ENCODE measurements at regions not wholly inside any gene's neighbourhood (a gene's known extent, or its start where the extent isn't known, plus 50 kb on each side); places are given as distances from the start of the nearest gene placed in this dataset.

DNA sequence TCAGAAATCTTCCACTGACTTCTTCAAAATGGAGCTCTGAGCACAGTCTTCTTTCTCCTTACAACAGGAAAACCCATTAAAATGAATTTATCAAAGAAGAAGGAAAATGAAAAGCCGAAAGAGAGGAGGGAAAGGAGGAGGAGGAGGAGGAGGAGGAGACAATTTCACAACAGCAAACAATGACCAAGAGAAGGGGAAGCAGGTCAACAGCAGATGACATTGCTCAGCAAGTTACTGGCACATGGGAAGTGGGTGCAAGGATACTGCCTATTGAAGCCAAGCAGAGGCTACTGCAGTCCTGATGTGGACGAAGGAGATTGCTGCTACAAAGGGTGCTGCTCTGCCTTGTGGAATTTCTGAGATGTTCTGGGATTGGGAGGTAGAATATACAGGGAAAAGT lies 140.0 kb upstream of the FOXN2 start (continued):
- TF ChIP-seq, protein P1, sequence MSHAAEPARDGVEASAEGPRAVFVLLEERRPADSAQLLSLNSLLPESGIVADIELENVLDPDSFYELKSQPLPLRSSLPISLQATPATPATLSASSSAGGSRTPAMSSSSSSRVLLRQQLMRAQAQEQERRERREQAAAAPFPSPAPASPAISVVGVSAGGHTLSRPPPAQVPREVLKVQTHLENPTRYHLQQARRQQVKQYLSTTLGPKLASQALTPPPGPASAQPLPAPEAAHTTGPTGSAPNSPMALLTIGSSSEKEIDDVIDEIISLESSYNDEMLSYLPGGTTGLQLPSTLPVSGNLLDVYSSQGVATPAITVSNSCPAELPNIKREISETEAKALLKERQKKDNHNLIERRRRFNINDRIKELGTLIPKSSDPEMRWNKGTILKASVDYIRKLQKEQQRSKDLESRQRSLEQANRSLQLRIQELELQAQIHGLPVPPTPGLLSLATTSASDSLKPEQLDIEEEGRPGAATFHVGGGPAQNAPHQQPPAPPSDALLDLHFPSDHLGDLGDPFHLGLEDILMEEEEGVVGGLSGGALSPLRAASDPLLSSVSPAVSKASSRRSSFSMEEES (CRISPR knock-in tag; IDR thresholded peaks at IDR 0.05), result no peak
- TF ChIP-seq ZNF197 (CRISPR knock-in tag; IDR thresholded peaks at IDR 0.05; ENCODE audit: low read depth) (no peak), CEBPG (CRISPR knock-in tag; IDR thresholded peaks at IDR 0.05) (no peak), CEBPG (tag; conservative IDR thresholded peaks at IDR 0.05 in 1 of 2, IDR thresholded peaks at IDR 0.05 in 1 of 2) (peak in 1 of 2 experiments; percentile 15; a peak in 1 of 4 replicates), RBFOX2 (IDR thresholded peaks at IDR 0.05; ENCODE audit: low read depth, low read length) (no peak), ZNF263 (CRISPR knock-in tag; IDR thresholded peaks at IDR 0.05; ENCODE audit: borderline replicate concordance) (peak; percentile 82), PCBP1 (IDR thresholded peaks at IDR 0.05; ENCODE audit: low read depth, low read length, poor library complexity, severe bottlenecking) (no peak), CEBPB (tag; IDR thresholded peaks at IDR 0.05) (peak; percentile 65)

DNA sequence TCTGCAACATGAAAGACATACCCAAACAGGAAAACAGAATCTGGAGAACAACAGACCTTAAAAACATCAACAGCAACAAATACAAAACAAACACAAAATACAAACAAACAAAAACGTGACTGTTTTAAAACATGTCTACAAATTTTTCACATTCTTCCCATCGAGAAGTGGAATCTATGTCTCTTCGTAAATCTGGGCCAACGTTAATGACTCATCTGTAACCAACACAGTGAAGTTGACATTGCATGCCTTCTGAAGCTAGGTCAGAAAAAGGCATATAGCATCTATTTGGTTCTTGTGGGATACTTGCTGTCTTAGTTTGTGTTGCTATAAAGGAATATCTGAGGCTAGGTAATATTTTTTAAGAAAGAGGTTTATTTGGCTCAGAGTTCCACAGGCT lies 139.2 kb upstream of the FOXN2 start:
- intact Hi-C loops (cut with micrococcal nuclease), result no loop called here
- no peaks in the 10 kb centered on the region for H3K36me3 ChIP-seq (ENCODE audit: control insufficient read depth, insufficient read depth, low read length)
- H3K9me3 ChIP-seq (replicated peaks; ENCODE audit: control insufficient read depth, insufficient read depth, low read depth, low read length), result no peaks in the 10 kb centered on the region
- H3K27ac ChIP-seq (ENCODE audit: extremely low read depth, low read depth, low read length), result no peak overlapping the region
- H2AFZ ChIP-seq (ENCODE audit: low read depth, low read length), result no peak overlapping the region
- ChIA-PET CTCF (ENCODE audit: low intra/inter-chr PET ratio) (no interaction called here), POLR2A (no interaction called here)
- peaks cover 0 to 6% of the 10 kb centered on the region in 2 experiments; a peak in 3 of 5 replicates for H3K4me1 ChIP-seq (replicated peaks in 1 of 2; ENCODE audit: control insufficient read depth in 2 of 2, insufficient read depth in 2 of 2, low read length in 2 of 2)
- H4K20me1 ChIP-seq (replicated peaks; ENCODE audit: control insufficient read depth, insufficient read depth, low read length), result no peaks in the 10 kb centered on the region
- BruUV-seq (replicated peaks), result no TSS peak
- TF ChIP-seq ZNF263 (CRISPR knock-in tag; IDR thresholded peaks at IDR 0.05; ENCODE audit: borderline replicate concordance) (no peak), NR3C1 (CRISPR knock-in tag; IDR thresholded peaks at IDR 0.05) (no peak), ETV1 (tag; conservative IDR thresholded peaks at IDR 0.05; ENCODE audit: low read depth) (no peak), TCF7 (IDR thresholded peaks at IDR 0.05; ENCODE audit: borderline replicate concordance) (no peak), ZNF766 (CRISPR knock-in tag; conservative IDR thresholded peaks at IDR 0.05) (peak; percentile 44; the same call in 1 of the 2 replicates), DACH1 (IDR thresholded peaks at IDR 0.05; ENCODE audit: partially characterized antibody) (no peak), ATF7 (IDR thresholded peaks at IDR 0.05) (no peak)
- TF ChIP-seq, protein P2, sequence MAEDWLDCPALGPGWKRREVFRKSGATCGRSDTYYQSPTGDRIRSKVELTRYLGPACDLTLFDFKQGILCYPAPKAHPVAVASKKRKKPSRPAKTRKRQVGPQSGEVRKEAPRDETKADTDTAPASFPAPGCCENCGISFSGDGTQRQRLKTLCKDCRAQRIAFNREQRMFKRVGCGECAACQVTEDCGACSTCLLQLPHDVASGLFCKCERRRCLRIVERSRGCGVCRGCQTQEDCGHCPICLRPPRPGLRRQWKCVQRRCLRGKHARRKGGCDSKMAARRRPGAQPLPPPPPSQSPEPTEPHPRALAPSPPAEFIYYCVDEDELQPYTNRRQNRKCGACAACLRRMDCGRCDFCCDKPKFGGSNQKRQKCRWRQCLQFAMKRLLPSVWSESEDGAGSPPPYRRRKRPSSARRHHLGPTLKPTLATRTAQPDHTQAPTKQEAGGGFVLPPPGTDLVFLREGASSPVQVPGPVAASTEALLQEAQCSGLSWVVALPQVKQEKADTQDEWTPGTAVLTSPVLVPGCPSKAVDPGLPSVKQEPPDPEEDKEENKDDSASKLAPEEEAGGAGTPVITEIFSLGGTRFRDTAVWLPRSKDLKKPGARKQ (CRISPR knock-in tag; IDR thresholded peaks at IDR 0.05), result no peak
- TF ChIP-seq, protein P3, sequence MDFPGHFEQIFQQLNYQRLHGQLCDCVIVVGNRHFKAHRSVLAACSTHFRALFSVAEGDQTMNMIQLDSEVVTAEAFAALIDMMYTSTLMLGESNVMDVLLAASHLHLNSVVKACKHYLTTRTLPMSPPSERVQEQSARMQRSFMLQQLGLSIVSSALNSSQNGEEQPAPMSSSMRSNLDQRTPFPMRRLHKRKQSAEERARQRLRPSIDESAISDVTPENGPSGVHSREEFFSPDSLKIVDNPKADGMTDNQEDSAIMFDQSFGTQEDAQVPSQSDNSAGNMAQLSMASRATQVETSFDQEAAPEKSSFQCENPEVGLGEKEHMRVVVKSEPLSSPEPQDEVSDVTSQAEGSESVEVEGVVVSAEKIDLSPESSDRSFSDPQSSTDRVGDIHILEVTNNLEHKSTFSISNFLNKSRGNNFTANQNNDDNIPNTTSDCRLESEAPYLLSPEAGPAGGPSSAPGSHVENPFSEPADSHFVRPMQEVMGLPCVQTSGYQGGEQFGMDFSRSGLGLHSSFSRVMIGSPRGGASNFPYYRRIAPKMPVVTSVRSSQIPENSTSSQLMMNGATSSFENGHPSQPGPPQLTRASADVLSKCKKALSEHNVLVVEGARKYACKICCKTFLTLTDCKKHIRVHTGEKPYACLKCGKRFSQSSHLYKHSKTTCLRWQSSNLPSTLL (IDR thresholded peaks at IDR 0.05), result no peak
- H3K9me1 ChIP-seq (ENCODE audit: control insufficient read depth, insufficient read depth, low read length), result no peaks in the 10 kb centered on the region
- no peaks in the 10 kb centered on the region for H3K79me2 ChIP-seq (ENCODE audit: control insufficient read depth, insufficient read depth, low read length)
- FAIRE-seq (peak; percentile 15), ATAC-seq (no peak), DNase-seq (ENCODE audit: extremely low read depth in 1 of 4, low spot score in 3 of 4) (no peak)
- 22% methylated on average over 4 of the region's 4 CpGs for WGBS (ENCODE audit: insufficient coverage, low coverage, missing lambda C conversion rate)
- H3K4me2 ChIP-seq (ENCODE audit: insufficient read depth, low read length), result no peak overlapping the region
- H3K4me3 ChIP-seq, result no peak overlapping the region
- H3K9ac ChIP-seq (ENCODE audit: insufficient read depth in 1 of 2, low read depth in 2 of 2, low read length in 2 of 2), result no peak overlapping the region
- no peaks in the 10 kb centered on the region for H3K27me3 ChIP-seq (ENCODE audit: control insufficient read depth in 2 of 2, insufficient read depth in 2 of 2, low read length in 2 of 2)
- in situ Hi-C loops (cut with MboI), result no loop called here

Measured in K562 (cell line).